ENCODE measurements at regions not wholly inside any gene's neighbourhood (a gene's known extent, or its start where the extent isn't known, plus 50 kb on each side); places are given as distances from the start of the nearest gene placed in this dataset.

DNA sequence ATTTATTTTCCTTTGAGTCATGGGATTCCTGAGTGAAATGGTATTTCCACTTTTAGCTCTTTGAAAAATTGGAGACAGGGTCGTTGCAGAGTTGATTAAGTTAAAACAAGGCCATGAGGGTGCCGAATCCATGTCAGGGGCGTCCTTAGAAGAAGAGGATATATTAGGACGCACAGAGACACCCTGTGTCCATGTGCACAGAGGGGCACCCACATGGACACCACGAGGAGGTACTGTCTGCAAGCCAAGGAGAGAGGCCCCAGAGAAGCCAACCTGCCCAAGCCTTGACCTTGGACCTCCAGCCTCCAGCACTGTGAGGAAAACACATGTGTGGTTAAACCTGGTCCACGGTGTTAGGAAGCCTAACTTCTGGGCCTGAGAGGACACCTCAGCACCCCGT lies 113.9 kb upstream of the THBS2 start:
- TF ChIP-seq, protein P1, sequence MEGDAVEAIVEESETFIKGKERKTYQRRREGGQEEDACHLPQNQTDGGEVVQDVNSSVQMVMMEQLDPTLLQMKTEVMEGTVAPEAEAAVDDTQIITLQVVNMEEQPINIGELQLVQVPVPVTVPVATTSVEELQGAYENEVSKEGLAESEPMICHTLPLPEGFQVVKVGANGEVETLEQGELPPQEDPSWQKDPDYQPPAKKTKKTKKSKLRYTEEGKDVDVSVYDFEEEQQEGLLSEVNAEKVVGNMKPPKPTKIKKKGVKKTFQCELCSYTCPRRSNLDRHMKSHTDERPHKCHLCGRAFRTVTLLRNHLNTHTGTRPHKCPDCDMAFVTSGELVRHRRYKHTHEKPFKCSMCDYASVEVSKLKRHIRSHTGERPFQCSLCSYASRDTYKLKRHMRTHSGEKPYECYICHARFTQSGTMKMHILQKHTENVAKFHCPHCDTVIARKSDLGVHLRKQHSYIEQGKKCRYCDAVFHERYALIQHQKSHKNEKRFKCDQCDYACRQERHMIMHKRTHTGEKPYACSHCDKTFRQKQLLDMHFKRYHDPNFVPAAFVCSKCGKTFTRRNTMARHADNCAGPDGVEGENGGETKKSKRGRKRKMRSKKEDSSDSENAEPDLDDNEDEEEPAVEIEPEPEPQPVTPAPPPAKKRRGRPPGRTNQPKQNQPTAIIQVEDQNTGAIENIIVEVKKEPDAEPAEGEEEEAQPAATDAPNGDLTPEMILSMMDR (conservative IDR thresholded peaks at IDR 0.05), result no peak
- no peak for TF ChIP-seq EZH2 (IDR thresholded peaks at IDR 0.05; ENCODE audit: low read depth)
